ENCODE measurements at regions not wholly inside any gene's neighbourhood (a gene's known extent, or its start where the extent isn't known, plus 50 kb on each side); places are given as distances from the start of the nearest gene placed in this dataset.

DNA sequence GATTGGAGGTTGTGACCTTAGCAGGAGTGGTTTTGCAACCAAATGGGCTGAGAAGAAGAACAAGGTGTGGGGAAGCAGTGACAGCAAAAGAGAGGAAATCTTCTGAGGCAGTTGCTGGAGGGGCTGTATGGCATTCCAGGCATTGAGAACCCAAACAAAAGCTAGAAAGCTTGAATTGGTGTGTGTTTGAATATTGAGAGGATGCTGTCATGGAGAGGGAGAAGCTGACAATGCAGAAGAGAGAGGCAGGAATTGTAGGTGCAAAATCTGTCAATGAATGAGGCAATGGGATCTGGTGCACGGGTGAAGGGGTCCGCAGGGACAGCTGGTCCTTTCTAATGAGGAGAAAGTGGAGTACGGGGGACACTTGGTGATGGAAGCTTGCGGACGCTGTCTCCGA lies 123.4 kb downstream of the C11orf91 start:
- no peak for TF ChIP-seq EZH2 (IDR thresholded peaks at IDR 0.05; ENCODE audit: low read length, unreplicated experiment)
- TF ChIP-seq CTCF (conservative IDR thresholded peaks at IDR 0.05; ENCODE audit: low read depth, low read length) = no peak
- TF ChIP-seq EZH2phosphoT487 (IDR thresholded peaks at IDR 0.05; ENCODE audit: borderline replicate concordance, low read length) = no peak

Measured in PC-3 (cell line).